Mesenchymal stem cell (in vitro differentiated cells and primary cell): ENCODE measurements at regions not wholly inside any gene's neighbourhood (a gene's known extent, or its start where the extent isn't known, plus 50 kb on each side); places are given as distances from the start of the nearest gene placed in this dataset.
A peak's percentile ranks its signal among the peaks of the same experiment; 100 is the strongest.

Experiments used
- DNase-seq: peaks from one replicate; pipeline ENCODE4 v3.0.0-alpha.2; 2013
- H2AFZ ChIP-seq: one replicate; pipeline ENCODE4 v1.6.1; 2013; ENCODE audit warnings: low read depth, mild to moderate bottlenecking, control low read depth, inconsistent platforms, low read length, moderate library complexity
- H2AK5ac ChIP-seq: 2 replicates; pipeline ENCODE4 v1.6.1; 2013; ENCODE audit warnings: low read length, moderate library complexity, mild to moderate bottlenecking, inconsistent platforms; ENCODE audit not compliant: severe bottlenecking
- H2BK120ac ChIP-seq: one replicate; pipeline ENCODE4 v1.6.1; 2013; ENCODE audit warnings: low read depth, mild to moderate bottlenecking, inconsistent platforms, low read length, moderate library complexity
- H2BK12ac ChIP-seq, 2 experiments: one replicate each; pipeline ENCODE4 v1.6.1; 2013; ENCODE audit warnings: inconsistent platforms in 2 of 2, low read length in 2 of 2, mild to moderate bottlenecking in 2 of 2, moderate library complexity in 2 of 2, control low read depth in 1 of 2
- H2BK15ac ChIP-seq: one replicate; pipeline ENCODE4 v1.6.1; 2013; ENCODE audit warnings: mild to moderate bottlenecking, low read depth, inconsistent platforms; ENCODE audit not compliant: poor library complexity, severe bottlenecking
- H2BK5ac ChIP-seq: 2 replicates; pipeline ENCODE4 v1.6.1; 2013; ENCODE audit warnings: low read depth, mild to moderate bottlenecking, low read length, control low read depth, inconsistent platforms; ENCODE audit not compliant: poor library complexity, severe bottlenecking
- H3K14ac ChIP-seq, 2 experiments: one replicate each; pipeline ENCODE4 v1.6.1; 2013; ENCODE audit warnings: inconsistent platforms in 2 of 2, low read length in 2 of 2, control low read depth in 1 of 2, mild to moderate bottlenecking in 1 of 2, moderate library complexity in 1 of 2
- H3K18ac ChIP-seq, 2 experiments: one replicate each; pipeline ENCODE4 v1.6.1; 2013; ENCODE audit warnings: inconsistent platforms in 2 of 2, low read length in 2 of 2, control low read depth in 1 of 2, low read depth in 1 of 2, mild to moderate bottlenecking in 1 of 2
- H3K23ac ChIP-seq, 2 experiments: one replicate each; pipeline ENCODE4 v1.6.1; 2013; ENCODE audit warnings: inconsistent platforms in 2 of 2, low read length in 2 of 2, mild to moderate bottlenecking in 2 of 2, moderate library complexity in 2 of 2, control low read depth in 1 of 2
- H3K27ac ChIP-seq: 2 replicates; pipeline ENCODE4 v1.5.1; 2013; ENCODE audit warnings: mild to moderate bottlenecking, moderate library complexity, low read length, control low read depth, inconsistent platforms; ENCODE audit not compliant: poor library complexity, severe bottlenecking
- H3K27me3 ChIP-seq, 2 experiments: 2 replicates each; pipeline versions ENCODE4 v1.6.1 to v1.7.0; 2013; ENCODE audit warnings: low read length in 2 of 2, mild to moderate bottlenecking in 2 of 2, moderate library complexity in 2 of 2, control low read depth in 1 of 2, inconsistent platforms in 1 of 2; ENCODE audit not compliant: control insufficient read depth in 1 of 2, insufficient read depth in 1 of 2
- H3K36me3 ChIP-seq, 2 experiments: 2 replicates each; pipeline versions ENCODE4 v1.6.1 to v1.7.0; 2013; ENCODE audit warnings: low read length in 2 of 2, control low read depth in 1 of 2, inconsistent platforms in 1 of 2, low read depth in 1 of 2, mild to moderate bottlenecking in 1 of 2; ENCODE audit not compliant: insufficient read depth in 2 of 2, control insufficient read depth in 1 of 2
- H3K4ac ChIP-seq, 2 experiments: one replicate each; pipeline ENCODE4 v1.6.1; 2013; ENCODE audit warnings: inconsistent platforms in 2 of 2, low read length in 2 of 2, mild to moderate bottlenecking in 2 of 2, moderate library complexity in 2 of 2, control low read depth in 1 of 2, low read depth in 1 of 2
- H3K4me1 ChIP-seq: 2 replicates; pipeline ENCODE4 v1.6.1; 2013; ENCODE audit warnings: low read depth, low read length, control low read depth; ENCODE audit not compliant: control insufficient read depth, insufficient read depth
- H3K4me2 ChIP-seq: 2 replicates; pipeline ENCODE4 v1.6.1; 2013; ENCODE audit warnings: low read length, mild to moderate bottlenecking, inconsistent platforms; ENCODE audit not compliant: poor library complexity, severe bottlenecking
- H3K4me3 ChIP-seq, 2 experiments: 2 replicates each; pipeline versions ENCODE4 v1.5.1 to v1.7.0; 2013; ENCODE audit warnings: low read length in 2 of 2, mild to moderate bottlenecking in 2 of 2, control low read depth in 1 of 2, low read depth in 1 of 2; ENCODE audit not compliant: insufficient read depth in 1 of 2
- H3K79me1 ChIP-seq: replicated peaks from 2 replicates; pipeline ENCODE4 v1.6.1; 2013; ENCODE audit warnings: mild to moderate bottlenecking, control low read depth, low read length, inconsistent platforms; ENCODE audit not compliant: poor library complexity, severe bottlenecking
- H3K9ac ChIP-seq: 2 replicates; pipeline ENCODE4 v1.7.0; 2013; ENCODE audit warnings: mild to moderate bottlenecking, low read length, moderate library complexity
- H3K9me3 ChIP-seq: 2 replicates; pipeline ENCODE4 v1.7.0; 2013; ENCODE audit warnings: mild to moderate bottlenecking, low read length; ENCODE audit not compliant: control insufficient read depth
- H4K8ac ChIP-seq: one replicate; pipeline ENCODE4 v1.6.1; 2013; ENCODE audit warnings: inconsistent platforms, mild to moderate bottlenecking, low read length, moderate library complexity
- H4K91ac ChIP-seq: one replicate; pipeline ENCODE4 v1.6.1; 2013; ENCODE audit warnings: mild to moderate bottlenecking, low read length, inconsistent platforms
- WGBS: methylation state at CpG from one replicate; pipeline ENCODE4 v1.1.7; 2013; ENCODE audit warnings: mixed read lengths; 5-methylcytosine and 5-hydroxymethylcytosine counted together

GRCh38 chr5:82347201-82347865 is 69.2 kb upstream of the RPS23 start:
- peak overlapping the region; percentile 82 for H2BK15ac ChIP-seq
- WGBS, result 46% methylated on average over 11 of the region's 12 CpGs
- H3K23ac ChIP-seq, result peak overlapping the region in 1 of 2 experiments; percentile 23

GRCh38 chr5:82346399-82347165 is 68.4 kb upstream of the RPS23 start:
- H2BK12ac ChIP-seq, result peak overlapping the region; percentile 6 to 33
- no peak overlapping the region for H3K14ac ChIP-seq
- peaks cover 18% of the 10 kb centered on the region for H3K4me1 ChIP-seq
- no peaks in the 10 kb centered on the region for H3K36me3 ChIP-seq
- H3K4me3 ChIP-seq, result no peak overlapping the region
- H2BK120ac ChIP-seq, result no peak overlapping the region
- no peak overlapping the region for H2BK5ac ChIP-seq
- H3K79me1 ChIP-seq, result no peaks in the 10 kb centered on the region
- peak overlapping the region; percentile 0 for H4K91ac ChIP-seq
- no peaks in the 10 kb centered on the region for H3K27me3 ChIP-seq
- H4K8ac ChIP-seq, result no peak overlapping the region
- DNase-seq, result no peak
- peak overlapping the region; percentile 16 to 26 for H3K18ac ChIP-seq
- H2BK15ac ChIP-seq, result no peak overlapping the region
- H2AK5ac ChIP-seq, result peak overlapping the region; percentile 47
- peak overlapping the region; percentile 62 for H3K9ac ChIP-seq
- no peak overlapping the region for H3K4me2 ChIP-seq
- H3K27ac ChIP-seq, result peak overlapping the region; percentile 80
- H3K23ac ChIP-seq, result no peak overlapping the region
- no peaks in the 10 kb centered on the region for H3K9me3 ChIP-seq
- WGBS, result 93% methylated on average over 8 of the region's 10 CpGs
- H3K4ac ChIP-seq, result peak overlapping the region in 1 of 2 experiments; percentile 56
- H2AFZ ChIP-seq, result no peak overlapping the region

More at GRCh38 chr5:82347201-82347865, 69.2 kb upstream of the RPS23 start:
- Histone ChIP-seq H3K27me3 (no peaks in the 10 kb centered on the region), H2BK5ac (peak overlapping the region; percentile 4), H3K14ac (no peak overlapping the region), H3K18ac (peak overlapping the region; percentile 3 to 46), H3K4me2 (no peak overlapping the region), H3K4me3 (peak overlapping the region in 1 of 2 experiments; percentile 38), H2BK120ac (no peak overlapping the region), H2AFZ (peak overlapping the region; percentile 64), H3K27ac (peak overlapping the region; percentile 80), H3K4ac (peak overlapping the region in 1 of 2 experiments; percentile 3), H3K79me1 (no peaks in the 10 kb centered on the region), H3K9me3 (no peaks in the 10 kb centered on the region), H3K9ac (peak overlapping the region; percentile 62), H3K4me1 (peaks cover 18% of the 10 kb centered on the region), H3K36me3 (no peaks in the 10 kb centered on the region), H4K91ac (peak overlapping the region; percentile 9), H2AK5ac (no peak overlapping the region), H2BK12ac (peak overlapping the region; percentile 7 to 80), H4K8ac (peak overlapping the region; percentile 24)
- peak; percentile 83 for DNase-seq

- Histone ChIP-seq H3K23ac (no peak overlapping the region), H2AFZ (no peak overlapping the region), H3K9ac (no peak overlapping the region), H3K4me2 (no peak overlapping the region), H2BK15ac (no peak overlapping the region), H2BK12ac (no peak overlapping the region), H3K4me3 (no peak overlapping the region), H4K8ac (no peak overlapping the region), H3K36me3 (no peaks in the 10 kb centered on the region), H2BK5ac (no peak overlapping the region), H3K27me3 (no peaks in the 10 kb centered on the region), H3K18ac (no peak overlapping the region), H3K4me1 (peaks cover 18% of the 10 kb centered on the region), H3K27ac (no peak overlapping the region), H3K4ac (no peak overlapping the region), H3K9me3 (no peaks in the 10 kb centered on the region), H3K79me1 (no peaks in the 10 kb centered on the region), H2BK120ac (peak overlapping the region; percentile 7), H2AK5ac (peak overlapping the region; percentile 33), H4K91ac (no peak overlapping the region), H3K14ac (no peak overlapping the region)
- WGBS, result 87% methylated on average over 3 of the region's 3 CpGs
- no peak for DNase-seq
These were observed 67.0 kb upstream of the RPS23 start for GRCh38 chr5:82345108-82345507.

- Histone ChIP-seq H3K9me3 (no peaks in the 10 kb centered on the region), H4K91ac (no peak overlapping the region), H2BK15ac (no peak overlapping the region), H3K18ac (no peak overlapping the region), H2BK120ac (no peak overlapping the region), H3K4me3 (no peak overlapping the region), H2BK5ac (no peak overlapping the region), H3K27ac (no peak overlapping the region), H3K4me1 (peaks cover 4% of the 10 kb centered on the region), H3K23ac (no peak overlapping the region), H2AFZ (no peak overlapping the region), H3K4me2 (no peak overlapping the region), H3K79me1 (no peaks in the 10 kb centered on the region), H3K14ac (no peak overlapping the region), H2BK12ac (no peak overlapping the region), H3K9ac (no peak overlapping the region), H3K36me3 (no peaks in the 10 kb centered on the region), H3K27me3 (no peaks in the 10 kb centered on the region), H2AK5ac (no peak overlapping the region), H3K4ac (no peak overlapping the region), H4K8ac (no peak overlapping the region)
- no peak for DNase-seq
- 100% methylated on average over 1 of the region's 1 CpG for WGBS
These were observed 63.2 kb upstream of the RPS23 start for GRCh38 chr5:82341325-82341724.
